ENCODE measurements at regions not wholly inside any gene's neighbourhood (a gene's known extent, or its start where the extent isn't known, plus 50 kb on each side); places are given as distances from the start of the nearest gene placed in this dataset.
"Not testable (repeated sequence)": the region's sequence is repeated elsewhere in the genome, so short reads cannot be mapped to it uniquely, and the experiment has no call there.

GRCh38 chr2:138359532-138359931 lies 142.0 kb upstream of the SPOPL start:
- no peaks in the 10 kb centered on the region for H3K27me3 ChIP-seq (ENCODE audit: control insufficient read depth, insufficient read depth)
- DNase-seq (no peak), ATAC-seq (no peak)
- no peak overlapping the region for H3K27ac ChIP-seq (ENCODE audit: low read length)
- peaks cover 2% of the 10 kb centered on the region for H3K4me1 ChIP-seq (ENCODE audit: control insufficient read depth, insufficient read depth, low read length)
- H3K9me3 ChIP-seq (ENCODE audit: control insufficient read depth, low read length): no peaks in the 10 kb centered on the region
- intact Hi-C loops (cut with DNase I): no loop called here
- H3K4me3 ChIP-seq (ENCODE audit: low read length): no peak overlapping the region
- WGBS: 98% methylated on average over 1 of the region's 1 CpG

GRCh38 chr2:138364554-138365162 lies 136.9 kb upstream of the SPOPL start:
- no peaks in the 10 kb centered on the region for H3K27me3 ChIP-seq (ENCODE audit: control insufficient read depth, insufficient read depth)
- DNase-seq (no peak), ATAC-seq (peak; percentile 71 to 76)
- H3K27ac ChIP-seq (ENCODE audit: low read length): no peak overlapping the region
- 97% methylated on average over 1 of the region's 1 CpG for WGBS
- H3K4me3 ChIP-seq (ENCODE audit: low read length): no peak overlapping the region
- H3K4me1 ChIP-seq (ENCODE audit: control insufficient read depth, insufficient read depth, low read length): peaks cover 2% of the 10 kb centered on the region
- intact Hi-C loops (cut with DNase I): loop anchor here in 1 of 4 donors (10.0 kb wide), 1 partner anchor 420 kb away; no protein-coding TSS in a partner anchor
- H3K9me3 ChIP-seq (ENCODE audit: control insufficient read depth, low read length): no peaks in the 10 kb centered on the region

- Histone ChIP-seq H3K9me3 (ENCODE audit: control insufficient read depth, low read length) (no peaks in the 10 kb centered on the region), H3K27me3 (ENCODE audit: control insufficient read depth, insufficient read depth) (no peaks in the 10 kb centered on the region), H3K4me3 (ENCODE audit: low read length) (no peak overlapping the region), H3K27ac (ENCODE audit: low read length) (no peak overlapping the region), H3K4me1 (ENCODE audit: control insufficient read depth, insufficient read depth, low read length) (peaks cover 2% of the 10 kb centered on the region)
- intact Hi-C loops (cut with DNase I): loop anchor here in 1 of 4 donors (10.0 kb wide), 1 partner anchor 421 kb away; no protein-coding TSS in a partner anchor
- 64% methylated on average over 3 of the region's 3 CpGs for WGBS
- DNase-seq (no peak), ATAC-seq (no peak)
Measured at GRCh38 chr2:138365581-138365980, 136.0 kb upstream of the SPOPL start.

- H3K27ac ChIP-seq (ENCODE audit: low read length): no peak overlapping the region
- intact Hi-C loops (cut with DNase I): loop anchor here in 3 of 4 donors (5.0 to 10.0 kb wide), 2 partner anchors 423 to 425 kb away; no protein-coding TSS in a partner anchor
- ATAC-seq: no peak
- H3K4me3 ChIP-seq (ENCODE audit: low read length): no peak overlapping the region
- no peaks in the 10 kb centered on the region for H3K27me3 ChIP-seq (ENCODE audit: control insufficient read depth, insufficient read depth)
- H3K9me3 ChIP-seq (ENCODE audit: control insufficient read depth, low read length): no peaks in the 10 kb centered on the region
- no peaks in the 10 kb centered on the region for H3K4me1 ChIP-seq (ENCODE audit: control insufficient read depth, insufficient read depth, low read length)
- DNase-seq: no peak
Measured at GRCh38 chr2:138369856-138370255, 131.7 kb upstream of the SPOPL start.

GRCh38 chr2:138373993-138374408 lies 127.6 kb upstream of the SPOPL start:
- intact Hi-C loops (cut with DNase I): loop anchor here in 2 of 4 donors (5.0 kb wide), 1 partner anchor 427 kb away; no protein-coding TSS in a partner anchor
- no peak overlapping the region for H3K4me3 ChIP-seq (ENCODE audit: low read length)
- no peaks in the 10 kb centered on the region for H3K27me3 ChIP-seq (ENCODE audit: control insufficient read depth, insufficient read depth)
- no peak overlapping the region for H3K27ac ChIP-seq (ENCODE audit: low read length)
- no peaks in the 10 kb centered on the region for H3K9me3 ChIP-seq (ENCODE audit: control insufficient read depth, low read length)
- DNase-seq (no peak), ATAC-seq (no peak)
- H3K4me1 ChIP-seq (ENCODE audit: control insufficient read depth, insufficient read depth, low read length): no peaks in the 10 kb centered on the region
- 48% methylated on average over 1 of the region's 1 CpG for WGBS

- DNase-seq (no peak), ATAC-seq (no peak)
- Histone ChIP-seq H3K27me3 (ENCODE audit: control insufficient read depth, insufficient read depth) (no peaks in the 10 kb centered on the region), H3K9me3 (ENCODE audit: control insufficient read depth, low read length) (no peaks in the 10 kb centered on the region), H3K27ac (ENCODE audit: low read length) (no peak overlapping the region), H3K4me3 (ENCODE audit: low read length) (no peak overlapping the region), H3K4me1 (ENCODE audit: control insufficient read depth, insufficient read depth, low read length) (no peaks in the 10 kb centered on the region)
- intact Hi-C loops (cut with DNase I): no loop called here
Measured at GRCh38 chr2:138381373-138381772, 120.2 kb upstream of the SPOPL start.

GRCh38 chr2:138382672-138383071 lies 118.9 kb upstream of the SPOPL start:
- intact Hi-C loops (cut with DNase I): no loop called here
- H3K4me1 ChIP-seq (ENCODE audit: control insufficient read depth, insufficient read depth, low read length): no peaks in the 10 kb centered on the region

GRCh38 chr2:138386191-138386590 lies 115.4 kb upstream of the SPOPL start:
- DNase-seq; H3K4me1 ChIP-seq (ENCODE audit: control insufficient read depth, insufficient read depth, low read length); ATAC-seq; H3K27ac ChIP-seq (ENCODE audit: low read length); intact Hi-C loops (cut with DNase I); H3K4me3 ChIP-seq (ENCODE audit: low read length); H3K9me3 ChIP-seq (ENCODE audit: control insufficient read depth, low read length); H3K27me3 ChIP-seq (ENCODE audit: control insufficient read depth, insufficient read depth): not testable (repeated sequence)
- 92% methylated on average over 9 of the region's 9 CpGs for WGBS

More at GRCh38 chr2:138382672-138383071, 118.9 kb upstream of the SPOPL start:
- WGBS: 87% methylated on average over 1 of the region's 1 CpG
- DNase-seq (no peak), ATAC-seq (no peak)
- Histone ChIP-seq H3K27ac (ENCODE audit: low read length) (no peak overlapping the region), H3K9me3 (ENCODE audit: control insufficient read depth, low read length) (no peaks in the 10 kb centered on the region), H3K27me3 (ENCODE audit: control insufficient read depth, insufficient read depth) (no peaks in the 10 kb centered on the region), H3K4me3 (ENCODE audit: low read length) (no peak overlapping the region)

GRCh38 chr2:138389063-138389462 lies 112.5 kb upstream of the SPOPL start:
- ATAC-seq (no peak), DNase-seq (no peak)
- intact Hi-C loops (cut with DNase I): no loop called here
- WGBS: 87% methylated on average over 4 of the region's 4 CpGs
- Histone ChIP-seq H3K9me3 (ENCODE audit: control insufficient read depth, low read length) (no peaks in the 10 kb centered on the region), H3K27me3 (ENCODE audit: control insufficient read depth, insufficient read depth) (no peaks in the 10 kb centered on the region), H3K4me3 (ENCODE audit: low read length) (no peak overlapping the region), H3K27ac (ENCODE audit: low read length) (no peak overlapping the region), H3K4me1 (ENCODE audit: control insufficient read depth, insufficient read depth, low read length) (no peaks in the 10 kb centered on the region)

- Histone ChIP-seq H3K27ac (ENCODE audit: low read length) (no peak overlapping the region), H3K4me3 (ENCODE audit: low read length) (no peak overlapping the region), H3K9me3 (ENCODE audit: control insufficient read depth, low read length) (no peaks in the 10 kb centered on the region), H3K27me3 (ENCODE audit: control insufficient read depth, insufficient read depth) (no peaks in the 10 kb centered on the region), H3K4me1 (ENCODE audit: control insufficient read depth, insufficient read depth, low read length) (no peaks in the 10 kb centered on the region)
- WGBS: 94% methylated on average over 7 of the region's 7 CpGs
- ATAC-seq (no peak), DNase-seq (no peak)
- intact Hi-C loops (cut with DNase I): no loop called here
Measured at GRCh38 chr2:138390316-138390945, 111.1 kb upstream of the SPOPL start.

GRCh38 chr2:138391946-138392345 lies 109.6 kb upstream of the SPOPL start:
- intact Hi-C loops (cut with DNase I): no loop called here
- no peak for DNase-seq
- no peak overlapping the region for H3K27ac ChIP-seq (ENCODE audit: low read length)

More at GRCh38 chr2:138391946-138392345, 109.6 kb upstream of the SPOPL start:
- Histone ChIP-seq H3K27me3 (ENCODE audit: control insufficient read depth, insufficient read depth) (no peaks in the 10 kb centered on the region), H3K4me1 (ENCODE audit: control insufficient read depth, insufficient read depth, low read length) (no peaks in the 10 kb centered on the region), H3K4me3 (ENCODE audit: low read length) (no peak overlapping the region), H3K9me3 (ENCODE audit: control insufficient read depth, low read length) (no peaks in the 10 kb centered on the region)
- ATAC-seq: no peak
- 91% methylated on average over 5 of the region's 5 CpGs for WGBS

All from right cardiac atrium (tissue), 5 donors.